ENCODE measurements at regions not wholly inside any gene's neighbourhood (a gene's known extent, or its start where the extent isn't known, plus 50 kb on each side); places are given as distances from the start of the nearest gene placed in this dataset.

DNA sequence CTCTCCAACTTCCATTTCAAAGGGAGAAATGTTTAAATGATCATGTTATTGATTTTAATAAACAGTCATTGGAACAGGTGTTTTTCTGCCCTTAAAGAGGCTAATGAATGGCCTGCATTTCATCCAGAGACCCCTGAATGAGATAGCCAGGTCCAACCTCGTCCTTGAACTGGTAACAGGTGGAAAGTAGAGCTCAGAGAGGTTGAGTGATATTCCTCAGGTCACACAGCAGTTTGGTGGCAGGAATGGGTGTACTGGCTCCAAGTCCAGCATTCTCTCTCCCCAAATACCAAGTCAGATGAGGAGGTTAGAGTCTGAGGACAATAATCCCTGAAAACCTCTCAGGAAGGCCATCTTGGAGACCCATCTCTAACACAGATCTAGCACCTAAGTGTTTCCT is 81.7 kb upstream of the ANO1 start:
- no peak overlapping the region for H2BK5ac ChIP-seq (ENCODE audit: low read depth, low read length, poor library complexity, severe bottlenecking)
- 42% methylated on average over 1 of the region's 1 CpG for WGBS
- H3K18ac ChIP-seq (ENCODE audit: low read depth in 1 of 2, low read length in 2 of 2): no peak overlapping the region
- no peak overlapping the region for H4K91ac ChIP-seq (ENCODE audit: low read length)
- no peak overlapping the region for H3K4me2 ChIP-seq (ENCODE audit: low read length, poor library complexity, severe bottlenecking)
- H3K14ac ChIP-seq (ENCODE audit: low read length in 2 of 2): no peak overlapping the region
- no peak overlapping the region for H3K4ac ChIP-seq (ENCODE audit: low read depth in 1 of 2, low read length in 2 of 2)
- H3K79me1 ChIP-seq (replicated peaks; ENCODE audit: low read length, poor library complexity, severe bottlenecking): no peaks in the 10 kb centered on the region
- no peak overlapping the region for H2BK15ac ChIP-seq (ENCODE audit: low read depth, poor library complexity, severe bottlenecking)
- no peak overlapping the region for H2AFZ ChIP-seq (ENCODE audit: low read depth, low read length)
- H3K36me3 ChIP-seq (ENCODE audit: control insufficient read depth in 1 of 2, insufficient read depth in 2 of 2, low read depth in 1 of 2, low read length in 2 of 2): no peaks in the 10 kb centered on the region
- H3K9ac ChIP-seq (ENCODE audit: low read length): no peak overlapping the region
- H3K23ac ChIP-seq (ENCODE audit: low read length in 2 of 2): no peak overlapping the region
- peaks cover 26 to 30% of the 10 kb centered on the region in 2 experiments for H3K27me3 ChIP-seq (ENCODE audit: control insufficient read depth in 1 of 2, insufficient read depth in 1 of 2, low read length in 2 of 2)
- no peak overlapping the region for H2BK120ac ChIP-seq (ENCODE audit: low read depth, low read length)
- DNase-seq: no peak
- no peak overlapping the region for H4K8ac ChIP-seq (ENCODE audit: low read length)
- H3K9me3 ChIP-seq (ENCODE audit: control insufficient read depth, low read length): peaks cover 16% of the 10 kb centered on the region
- H2AK5ac ChIP-seq (ENCODE audit: low read length, severe bottlenecking): no peak overlapping the region
- H3K4me1 ChIP-seq (ENCODE audit: control insufficient read depth, insufficient read depth, low read depth, low read length): no peaks in the 10 kb centered on the region
- H2BK12ac ChIP-seq (ENCODE audit: low read length in 2 of 2): no peak overlapping the region
- no peak overlapping the region for H3K27ac ChIP-seq (ENCODE audit: low read length, poor library complexity, severe bottlenecking)
- no peak overlapping the region for H3K4me3 ChIP-seq (ENCODE audit: insufficient read depth in 1 of 2, low read depth in 1 of 2, low read length in 2 of 2)

DNA sequence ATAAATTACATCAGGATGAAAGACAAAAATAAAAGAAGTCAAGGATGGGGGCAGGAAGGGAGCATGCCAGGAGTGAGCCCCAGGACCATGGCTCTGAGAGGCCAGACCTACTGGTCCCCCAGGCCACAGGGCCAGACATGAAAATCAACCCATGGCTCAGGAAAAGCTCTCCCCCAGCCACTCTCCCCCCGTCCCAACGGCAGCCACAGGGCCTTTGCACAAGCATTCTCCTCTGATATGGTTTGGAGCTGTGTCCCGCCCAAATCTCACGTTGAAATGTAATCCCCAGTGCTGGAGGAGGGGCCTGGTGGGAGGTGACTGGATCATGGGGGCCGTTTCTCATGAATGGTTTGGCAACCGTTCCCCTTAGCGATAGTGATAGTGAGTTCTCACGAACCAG is 80.8 kb upstream of the ANO1 start:
- no peak overlapping the region for H2BK15ac ChIP-seq (ENCODE audit: low read depth, poor library complexity, severe bottlenecking)
- H3K4me2 ChIP-seq (ENCODE audit: low read length, poor library complexity, severe bottlenecking): no peak overlapping the region
- no peak overlapping the region for H4K8ac ChIP-seq (ENCODE audit: low read length)
- H4K91ac ChIP-seq (ENCODE audit: low read length): no peak overlapping the region
- no peak overlapping the region for H2BK12ac ChIP-seq (ENCODE audit: low read length in 2 of 2)
- no peak overlapping the region for H2AFZ ChIP-seq (ENCODE audit: low read depth, low read length)
- no peak overlapping the region for H3K4me3 ChIP-seq (ENCODE audit: insufficient read depth in 1 of 2, low read depth in 1 of 2, low read length in 2 of 2)
- no peak overlapping the region for H3K23ac ChIP-seq (ENCODE audit: low read length in 2 of 2)
- no peak overlapping the region for H2AK5ac ChIP-seq (ENCODE audit: low read length, severe bottlenecking)
- H3K79me1 ChIP-seq (replicated peaks; ENCODE audit: low read length, poor library complexity, severe bottlenecking): no peaks in the 10 kb centered on the region
- no peak overlapping the region for H2BK120ac ChIP-seq (ENCODE audit: low read depth, low read length)
- 60% methylated on average over 8 of the region's 8 CpGs for WGBS
- no peak overlapping the region for H2BK5ac ChIP-seq (ENCODE audit: low read depth, low read length, poor library complexity, severe bottlenecking)
- no peaks in the 10 kb centered on the region for H3K4me1 ChIP-seq (ENCODE audit: control insufficient read depth, insufficient read depth, low read depth, low read length)
- no peak for DNase-seq
- H3K27me3 ChIP-seq (ENCODE audit: control insufficient read depth in 1 of 2, insufficient read depth in 1 of 2, low read length in 2 of 2): peaks cover 24% of the 10 kb centered on the region in 2 experiments
- no peak overlapping the region for H3K4ac ChIP-seq (ENCODE audit: low read depth in 1 of 2, low read length in 2 of 2)
- H3K14ac ChIP-seq (ENCODE audit: low read length in 2 of 2): no peak overlapping the region
- H3K18ac ChIP-seq (ENCODE audit: low read depth in 1 of 2, low read length in 2 of 2): no peak overlapping the region
- no peak overlapping the region for H3K9ac ChIP-seq (ENCODE audit: low read length)
- no peak overlapping the region for H3K27ac ChIP-seq (ENCODE audit: low read length, poor library complexity, severe bottlenecking)
- peaks cover 15% of the 10 kb centered on the region for H3K9me3 ChIP-seq (ENCODE audit: control insufficient read depth, low read length)
- H3K36me3 ChIP-seq (ENCODE audit: control insufficient read depth in 1 of 2, insufficient read depth in 2 of 2, low read depth in 1 of 2, low read length in 2 of 2): no peaks in the 10 kb centered on the region

DNA sequence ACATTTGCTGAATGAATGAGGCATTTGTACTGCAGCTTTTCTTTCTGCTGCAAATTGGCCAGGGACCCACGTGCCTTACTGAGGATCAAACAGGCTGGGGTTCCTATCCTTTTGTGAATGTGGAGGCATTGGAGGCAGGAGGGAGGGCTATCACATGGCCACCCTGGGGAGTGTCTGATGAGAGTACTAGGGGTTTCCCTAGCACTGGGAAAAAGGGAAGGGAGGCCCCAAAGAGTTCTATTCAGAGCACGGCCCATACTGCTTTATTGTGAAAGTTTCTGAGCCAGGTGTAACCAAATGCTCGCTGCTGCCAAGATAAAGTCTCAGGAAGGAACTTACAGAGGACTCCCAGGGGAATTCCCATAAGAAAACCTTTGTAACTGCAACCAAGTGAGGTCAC is 78.4 kb upstream of the ANO1 start:
- H3K4me1 ChIP-seq (ENCODE audit: control insufficient read depth, insufficient read depth, low read depth, low read length): no peaks in the 10 kb centered on the region
- H3K27me3 ChIP-seq (ENCODE audit: control insufficient read depth in 1 of 2, insufficient read depth in 1 of 2, low read length in 2 of 2): peaks cover 25 to 35% of the 10 kb centered on the region in 2 experiments
- no peak overlapping the region for H3K23ac ChIP-seq (ENCODE audit: low read length in 2 of 2)
- no peak overlapping the region for H3K4me2 ChIP-seq (ENCODE audit: low read length, poor library complexity, severe bottlenecking)
- no peak overlapping the region for H3K4me3 ChIP-seq (ENCODE audit: insufficient read depth in 1 of 2, low read depth in 1 of 2, low read length in 2 of 2)
- 50% methylated on average over 3 of the region's 3 CpGs for WGBS
- H2BK120ac ChIP-seq (ENCODE audit: low read depth, low read length): no peak overlapping the region
- peak overlapping the region in 1 of 2 experiments; percentile 8 for H3K4ac ChIP-seq (ENCODE audit: low read depth in 1 of 2, low read length in 2 of 2)
- no peak overlapping the region for H2BK5ac ChIP-seq (ENCODE audit: low read depth, low read length, poor library complexity, severe bottlenecking)
- H2AFZ ChIP-seq (ENCODE audit: low read depth, low read length): no peak overlapping the region
- no peaks in the 10 kb centered on the region for H3K36me3 ChIP-seq (ENCODE audit: control insufficient read depth in 1 of 2, insufficient read depth in 2 of 2, low read depth in 1 of 2, low read length in 2 of 2)
- no peaks in the 10 kb centered on the region for H3K79me1 ChIP-seq (replicated peaks; ENCODE audit: low read length, poor library complexity, severe bottlenecking)
- peaks cover 5% of the 10 kb centered on the region for H3K9me3 ChIP-seq (ENCODE audit: control insufficient read depth, low read length)
- H2AK5ac ChIP-seq (ENCODE audit: low read length, severe bottlenecking): no peak overlapping the region
- no peak overlapping the region for H2BK15ac ChIP-seq (ENCODE audit: low read depth, poor library complexity, severe bottlenecking)
- H3K27ac ChIP-seq (ENCODE audit: low read length, poor library complexity, severe bottlenecking): no peak overlapping the region
- no peak overlapping the region for H4K91ac ChIP-seq (ENCODE audit: low read length)
- no peak for DNase-seq
- H3K9ac ChIP-seq (ENCODE audit: low read length): no peak overlapping the region
- H4K8ac ChIP-seq (ENCODE audit: low read length): no peak overlapping the region
- H3K18ac ChIP-seq (ENCODE audit: low read depth in 1 of 2, low read length in 2 of 2): no peak overlapping the region
- H3K14ac ChIP-seq (ENCODE audit: low read length in 2 of 2): no peak overlapping the region
- no peak overlapping the region for H2BK12ac ChIP-seq (ENCODE audit: low read length in 2 of 2)

DNA sequence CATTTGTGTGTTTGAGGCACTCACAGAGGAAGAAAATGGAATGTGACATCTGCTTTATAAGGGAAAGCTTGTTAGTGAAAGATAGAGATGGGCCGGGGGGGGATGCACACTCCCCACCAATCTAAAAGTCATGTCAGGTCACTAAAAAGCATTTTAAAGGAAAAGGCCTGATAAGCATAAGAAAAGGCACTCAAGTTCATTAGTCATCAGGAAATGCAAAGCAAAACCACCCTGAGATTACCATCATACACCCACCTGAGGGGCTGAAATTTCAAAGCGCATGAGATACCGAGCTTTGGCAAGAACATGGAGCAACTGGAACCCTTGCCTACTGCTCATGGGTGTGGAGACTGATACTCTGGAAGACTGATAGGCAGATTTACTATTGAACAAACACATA is 77.9 kb upstream of the ANO1 start:
- H3K4ac ChIP-seq (ENCODE audit: low read depth in 1 of 2, low read length in 2 of 2): no peak overlapping the region
- H3K9ac ChIP-seq (ENCODE audit: low read length): no peak overlapping the region
- H2BK120ac ChIP-seq (ENCODE audit: low read depth, low read length): no peak overlapping the region
- peaks cover 3% of the 10 kb centered on the region for H3K9me3 ChIP-seq (ENCODE audit: control insufficient read depth, low read length)
- peaks cover 25 to 35% of the 10 kb centered on the region in 2 experiments for H3K27me3 ChIP-seq (ENCODE audit: control insufficient read depth in 1 of 2, insufficient read depth in 1 of 2, low read length in 2 of 2)
- H4K91ac ChIP-seq (ENCODE audit: low read length): no peak overlapping the region
- no peak overlapping the region for H3K27ac ChIP-seq (ENCODE audit: low read length, poor library complexity, severe bottlenecking)
- no peaks in the 10 kb centered on the region for H3K36me3 ChIP-seq (ENCODE audit: control insufficient read depth in 1 of 2, insufficient read depth in 2 of 2, low read depth in 1 of 2, low read length in 2 of 2)
- WGBS: 85% methylated on average over 2 of the region's 3 CpGs
- H3K79me1 ChIP-seq (replicated peaks; ENCODE audit: low read length, poor library complexity, severe bottlenecking): no peaks in the 10 kb centered on the region
- no peak overlapping the region for H2AK5ac ChIP-seq (ENCODE audit: low read length, severe bottlenecking)
- H2BK12ac ChIP-seq (ENCODE audit: low read length in 2 of 2): no peak overlapping the region
- no peak overlapping the region for H4K8ac ChIP-seq (ENCODE audit: low read length)
- no peaks in the 10 kb centered on the region for H3K4me1 ChIP-seq (ENCODE audit: control insufficient read depth, insufficient read depth, low read depth, low read length)
- no peak overlapping the region for H2BK15ac ChIP-seq (ENCODE audit: low read depth, poor library complexity, severe bottlenecking)
- no peak overlapping the region for H2BK5ac ChIP-seq (ENCODE audit: low read depth, low read length, poor library complexity, severe bottlenecking)
- H2AFZ ChIP-seq (ENCODE audit: low read depth, low read length): no peak overlapping the region
- H3K4me2 ChIP-seq (ENCODE audit: low read length, poor library complexity, severe bottlenecking): no peak overlapping the region
- H3K14ac ChIP-seq (ENCODE audit: low read length in 2 of 2): no peak overlapping the region
- DNase-seq: no peak
- H3K4me3 ChIP-seq (ENCODE audit: insufficient read depth in 1 of 2, low read depth in 1 of 2, low read length in 2 of 2): no peak overlapping the region
- no peak overlapping the region for H3K18ac ChIP-seq (ENCODE audit: low read depth in 1 of 2, low read length in 2 of 2)
- no peak overlapping the region for H3K23ac ChIP-seq (ENCODE audit: low read length in 2 of 2)
